ENCODE measurements at regions not wholly inside any gene's neighbourhood (a gene's known extent, or its start where the extent isn't known, plus 50 kb on each side); places are given as distances from the start of the nearest gene placed in this dataset.

- ChIA-PET CTCF (interaction anchor here (0.6 to 3.7 kb wide), 29 partner anchors 9 to 961 kb away, joined by 3 to 150 read pairs (median 5); no protein-coding TSS in a partner anchor), POLR2A (interaction anchor here (1.1 kb wide), 1 partner anchor 41 kb away, joined by 6 read pairs; no protein-coding TSS in a partner anchor)
- no peak overlapping the region for H3K4me3 ChIP-seq (ENCODE audit: low read depth, low read length)
- no peak for TF ChIP-seq CTCF (IDR thresholded peaks at IDR 0.05; ENCODE audit: insufficient read depth, low read length, missing control alignments)
- DNase-seq (ENCODE audit: low read depth, low spot score), result peak; percentile 19
Measured at GRCh38 chr3:157573281-157573680, 70.1 kb upstream of the VEPH1 start.

- ChIA-PET POLR2A (interaction anchor here (0.6 to 1.1 kb wide), 2 partner anchors 40 to 338 kb away, joined by 3 to 6 read pairs; no protein-coding TSS in a partner anchor), CTCF (interaction anchor here (0.6 to 3.7 kb wide), 32 partner anchors 9 to 531 kb away, joined by 3 to 150 read pairs (median 5); no protein-coding TSS in a partner anchor)
- DNase-seq (ENCODE audit: low read depth, low spot score), result no peak
- TF ChIP-seq CTCF (IDR thresholded peaks at IDR 0.05; ENCODE audit: insufficient read depth, low read length, missing control alignments), result peak; percentile 44
- H3K4me3 ChIP-seq (ENCODE audit: low read depth, low read length), result no peak overlapping the region
Measured at GRCh38 chr3:157572559-157573270, 69.5 kb upstream of the VEPH1 start.

- POLR2A ChIA-PET, result no interaction called here
- DNase-seq (ENCODE audit: low read depth, low spot score), result no peak
- no peak for TF ChIP-seq CTCF (IDR thresholded peaks at IDR 0.05; ENCODE audit: insufficient read depth, low read length, missing control alignments)
- CTCF ChIA-PET, result no interaction called here
- H3K4me3 ChIP-seq (ENCODE audit: low read depth, low read length), result no peak overlapping the region
Measured at GRCh38 chr3:157566596-157566995, 63.4 kb upstream of the VEPH1 start.

- DNase-seq (ENCODE audit: low read depth, low spot score), result no peak
- no peak for TF ChIP-seq CTCF (IDR thresholded peaks at IDR 0.05; ENCODE audit: insufficient read depth, low read length, missing control alignments)
- no peak overlapping the region for H3K4me3 ChIP-seq (ENCODE audit: low read depth, low read length)
- CTCF ChIA-PET, result interaction anchor here (0.6 to 2.6 kb wide), 6 partner anchors 11 to 266 kb away, joined by 3 to 14 read pairs (median 6); no protein-coding TSS in a partner anchor
- POLR2A ChIA-PET, result no interaction called here
Measured at GRCh38 chr3:157559401-157559800, 56.2 kb upstream of the VEPH1 start.

Measured in AG04449 (cell line).